Loucy (cell line): ENCODE measurements at regions not wholly inside any gene's neighbourhood (a gene's known extent, or its start where the extent isn't known, plus 50 kb on each side); places are given as distances from the start of the nearest gene placed in this dataset.

ENCODE experiments used
- H2AFZ ChIP-seq: fragments of 200-600 bp; sonication (generic); 2 replicates; pipeline ENCODE4 v1.6.0; 2016; ENCODE audit warnings: antibody characterized with exemption, mild to moderate bottlenecking, low read length, moderate library complexity
- H3F3A ChIP-seq: fragments of 200-600 bp; 2 replicates; pipeline ENCODE4 v1.6.0; 2016; ENCODE audit warnings: antibody characterized with exemption, low read depth, mild to moderate bottlenecking
- H3K27me3 ChIP-seq: fragments of 200-600 bp; sonication (generic); 2 replicates; pipeline ENCODE4 v1.6.1; 2014; ENCODE audit warnings: low read length, mild to moderate bottlenecking; ENCODE audit not compliant: insufficient read depth, poor library complexity, severe bottlenecking
- H3K36me3 ChIP-seq: fragments of 200-600 bp; sonication (generic); 2 replicates; pipeline ENCODE4 v1.6.1; 2016; ENCODE audit warnings: low read length; ENCODE audit not compliant: insufficient read depth
- H3K4me1 ChIP-seq: fragments of 200-600 bp; sonication (generic); 2 replicates; pipeline ENCODE4 v1.5.1; 2014; ENCODE audit warnings: low read length, mild to moderate bottlenecking; ENCODE audit not compliant: insufficient read depth, poor library complexity, severe bottlenecking
- H3K4me2 ChIP-seq: fragments of 200-600 bp; sonication (generic); 2 replicates; pipeline ENCODE4 v1.6.0; 2014; ENCODE audit warnings: antibody characterized with exemption, low read length, low read depth, mild to moderate bottlenecking; ENCODE audit not compliant: poor library complexity, severe bottlenecking
- H3K4me3 ChIP-seq: fragments of 200-600 bp; sonication (generic); 2 replicates; pipeline ENCODE4 v1.5.1; 2014; ENCODE audit warnings: low read length, mild to moderate bottlenecking, mixed read lengths; ENCODE audit not compliant: poor library complexity, severe bottlenecking
- H3K79me2 ChIP-seq: fragments of 200-600 bp; sonication (generic); 2 replicates; pipeline ENCODE4 v1.6.1; 2014; ENCODE audit warnings: low read length; ENCODE audit not compliant: insufficient read depth
- H3K9ac ChIP-seq: fragments of 200-600 bp; sonication (generic); 2 replicates; pipeline ENCODE4 v1.6.0; 2014; ENCODE audit warnings: mild to moderate bottlenecking, low read depth, low read length, moderate library complexity; ENCODE audit not compliant: poor library complexity, severe bottlenecking
- H3K9me2 ChIP-seq: fragments of 200-600 bp; sonication (generic); replicated peaks from 2 replicates; pipeline ENCODE4 v1.6.1; 2016; ENCODE audit warnings: low read depth, low read length, mixed read lengths
- H3K9me3 ChIP-seq: fragments of 200-600 bp; sonication (generic); 2 replicates; pipeline ENCODE4 v1.6.1; 2014; ENCODE audit warnings: mild to moderate bottlenecking, antibody characterized with exemption, low read length, low read depth; ENCODE audit not compliant: insufficient read depth
- H4K20me1 ChIP-seq: fragments of 200-600 bp; sonication (generic); 2 replicates; pipeline ENCODE4 v1.6.0; 2014; ENCODE audit warnings: antibody characterized with exemption, low read length, mild to moderate bottlenecking; ENCODE audit not compliant: insufficient read depth, poor library complexity, severe bottlenecking
- EZH2phosphoT487 ChIP-seq: fragments of 200-600 bp; IDR thresholded peaks from 2 replicates; pipeline ENCODE4 v1.6.1; 2018; ENCODE audit warnings: antibody characterized with exemption, mild to moderate bottlenecking, moderate library complexity, borderline replicate concordance
- TF ChIP-seq, protein P1 (sequence below): fragments of 200-600 bp; sonication (generic); conservative IDR thresholded peaks from 2 replicates; pipeline ENCODE4 v1.5.1; 2014; ENCODE audit warnings: mild to moderate bottlenecking, antibody characterized with exemption, low read length

DNA sequence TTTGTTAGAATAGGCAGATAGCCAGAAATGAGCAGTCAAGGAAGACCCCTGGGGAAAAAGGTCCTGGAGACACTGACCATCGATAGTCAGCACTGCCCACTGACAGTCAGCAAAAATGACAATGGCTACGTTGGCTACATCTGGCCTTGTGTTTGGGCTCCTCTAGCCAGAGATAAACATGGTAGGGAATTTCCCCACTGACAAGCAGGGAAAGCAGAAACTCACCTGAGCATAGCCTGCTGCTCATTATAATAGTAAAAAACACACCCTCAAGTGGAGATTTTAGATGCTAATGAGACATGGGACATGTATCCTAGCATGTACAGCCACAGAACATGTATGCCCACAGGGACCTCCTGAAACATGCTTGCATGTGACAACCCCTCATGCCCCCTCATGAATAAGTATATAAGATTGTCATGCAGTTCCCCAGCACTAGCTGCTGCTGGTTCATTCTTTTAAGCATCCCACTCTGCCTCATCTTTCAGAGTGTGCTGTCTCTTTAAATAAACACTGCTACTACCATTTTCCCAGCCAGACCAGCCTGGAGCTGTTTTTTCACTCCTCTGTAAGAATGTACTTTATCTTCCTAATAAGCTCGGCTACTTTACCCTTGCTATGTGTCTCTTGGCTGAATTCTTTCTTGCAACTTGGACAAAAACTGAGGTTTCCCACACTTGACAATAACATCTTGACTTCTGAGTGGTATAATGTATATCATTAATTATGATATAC is 550.1 kb upstream of the CDH8 start:
- no peaks in the 10 kb centered on the region for H3K79me2 ChIP-seq
- H3K9me3 ChIP-seq = no peaks in the 10 kb centered on the region
- no peaks in the 10 kb centered on the region for H3K27me3 ChIP-seq
- H2AFZ ChIP-seq = no peak overlapping the region
- no peak overlapping the region for H3K9ac ChIP-seq
- no peaks in the 10 kb centered on the region for H3K4me1 ChIP-seq
- no peaks in the 10 kb centered on the region for H3F3A ChIP-seq
- no peaks in the 10 kb centered on the region for H3K36me3 ChIP-seq
- H4K20me1 ChIP-seq = no peaks in the 10 kb centered on the region
- H3K4me2 ChIP-seq = no peak overlapping the region
- no peak overlapping the region for H3K4me3 ChIP-seq
- no peak for TF ChIP-seq EZH2phosphoT487
- TF ChIP-seq, protein P1, sequence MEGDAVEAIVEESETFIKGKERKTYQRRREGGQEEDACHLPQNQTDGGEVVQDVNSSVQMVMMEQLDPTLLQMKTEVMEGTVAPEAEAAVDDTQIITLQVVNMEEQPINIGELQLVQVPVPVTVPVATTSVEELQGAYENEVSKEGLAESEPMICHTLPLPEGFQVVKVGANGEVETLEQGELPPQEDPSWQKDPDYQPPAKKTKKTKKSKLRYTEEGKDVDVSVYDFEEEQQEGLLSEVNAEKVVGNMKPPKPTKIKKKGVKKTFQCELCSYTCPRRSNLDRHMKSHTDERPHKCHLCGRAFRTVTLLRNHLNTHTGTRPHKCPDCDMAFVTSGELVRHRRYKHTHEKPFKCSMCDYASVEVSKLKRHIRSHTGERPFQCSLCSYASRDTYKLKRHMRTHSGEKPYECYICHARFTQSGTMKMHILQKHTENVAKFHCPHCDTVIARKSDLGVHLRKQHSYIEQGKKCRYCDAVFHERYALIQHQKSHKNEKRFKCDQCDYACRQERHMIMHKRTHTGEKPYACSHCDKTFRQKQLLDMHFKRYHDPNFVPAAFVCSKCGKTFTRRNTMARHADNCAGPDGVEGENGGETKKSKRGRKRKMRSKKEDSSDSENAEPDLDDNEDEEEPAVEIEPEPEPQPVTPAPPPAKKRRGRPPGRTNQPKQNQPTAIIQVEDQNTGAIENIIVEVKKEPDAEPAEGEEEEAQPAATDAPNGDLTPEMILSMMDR = no peak
- H3K9me2 ChIP-seq = no peaks in the 10 kb centered on the region

GRCh38 chr16:62585041-62585545 is 548.9 kb upstream of the CDH8 start:
- Histone ChIP-seq H3K4me3 (no peak overlapping the region), H3F3A (no peaks in the 10 kb centered on the region), H3K27me3 (no peaks in the 10 kb centered on the region), H3K79me2 (no peaks in the 10 kb centered on the region), H3K4me2 (no peak overlapping the region), H3K9me3 (no peaks in the 10 kb centered on the region), H3K9me2 (no peaks in the 10 kb centered on the region), H3K9ac (no peak overlapping the region), H2AFZ (no peak overlapping the region), H3K36me3 (no peaks in the 10 kb centered on the region), H4K20me1 (no peaks in the 10 kb centered on the region), H3K4me1 (no peaks in the 10 kb centered on the region)
- no peak for TF ChIP-seq EZH2phosphoT487
- TF ChIP-seq, protein P1 = no peak

DNA sequence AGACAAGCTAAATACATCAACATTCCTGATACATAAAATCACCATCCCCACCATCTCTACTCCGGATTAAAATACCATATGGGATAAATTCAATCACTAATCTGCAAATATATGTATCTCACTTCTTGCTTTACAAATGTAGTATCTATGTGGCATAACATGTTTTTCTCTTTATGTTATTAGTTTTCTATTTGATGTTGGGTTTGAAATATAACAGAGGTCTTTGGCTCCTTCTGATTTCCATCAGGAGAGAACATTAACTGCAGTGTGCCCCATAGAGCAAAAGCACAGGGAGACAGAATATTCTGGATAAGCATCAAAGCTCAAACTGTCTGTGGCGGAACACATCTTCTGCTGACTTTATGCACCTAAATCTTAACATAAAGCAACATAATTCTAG is 547.2 kb upstream of the CDH8 start:
- Histone ChIP-seq H3K4me1 (no peaks in the 10 kb centered on the region), H2AFZ (no peak overlapping the region), H3K4me3 (no peak overlapping the region), H3K4me2 (no peak overlapping the region), H3K27me3 (no peaks in the 10 kb centered on the region), H4K20me1 (no peaks in the 10 kb centered on the region), H3K9ac (no peak overlapping the region), H3K79me2 (no peaks in the 10 kb centered on the region), H3K36me3 (no peaks in the 10 kb centered on the region), H3F3A (no peaks in the 10 kb centered on the region), H3K9me2 (no peaks in the 10 kb centered on the region), H3K9me3 (no peaks in the 10 kb centered on the region)
- TF ChIP-seq EZH2phosphoT487 = no peak
- TF ChIP-seq, protein P1 = no peak
